Ovary (tissue), 3 donors: ENCODE measurements at regions not wholly inside any gene's neighbourhood (a gene's known extent, or its start where the extent isn't known, plus 50 kb on each side); places are given as distances from the start of the nearest gene placed in this dataset.

Experiments
- CTCF ChIP-seq, 3 donors: fragments of 450-650 bp in 2 of 3; fragments of 200-600 bp in 1 of 3; IDR thresholded peaks; one replicate each; pipeline versions ENCODE4 v1.5.1 to v1.8.0; 2016 to 2022; ENCODE audit warnings: antibody characterized with exemption in 3 of 3, mild to moderate bottlenecking in 1 of 3
- EP300 ChIP-seq: sonication (generic); formaldehyde crosslinking; IDR thresholded peaks from one replicate; pipeline ENCODE4 v1.6.1; 2017; ENCODE audit warnings: antibody characterized with exemption
- donor health status: DM: no; HTN: no; CAD: no.

- TF ChIP-seq CTCF (IDR thresholded peaks at IDR 0.05), result no peak
- no peak for TF ChIP-seq EP300
Measured at GRCh38 chr10:105989995-105990394, 1174.5 kb downstream of the SORCS1 start.
